ENCODE measurements at regions not wholly inside any gene's neighbourhood (a gene's known extent, or its start where the extent isn't known, plus 50 kb on each side); places are given as distances from the start of the nearest gene placed in this dataset.

- DNase-seq (ENCODE audit: extremely low read depth, low read depth, low spot score), result no peak
Observed at GRCh38 chr2:129580001-129580400, 399.5 kb upstream of the RAB6C start.

GRCh38 chr2:129585760-129586159 is 393.7 kb upstream of the RAB6C start:
- DNase-seq (ENCODE audit: extremely low read depth, low read depth, low spot score), result no peak

- DNase-seq (ENCODE audit: extremely low read depth, low read depth, low spot score), result no peak
Observed at GRCh38 chr2:129587426-129588064, 391.9 kb upstream of the RAB6C start.

GRCh38 chr2:129604560-129604959 is 374.9 kb upstream of the RAB6C start:
- no peak for DNase-seq (ENCODE audit: extremely low read depth, low read depth, low spot score)

GRCh38 chr2:129605646-129606045 is 373.8 kb upstream of the RAB6C start:
- DNase-seq (ENCODE audit: extremely low read depth, low read depth, low spot score), result no peak

GRCh38 chr2:129606496-129607270 is 372.8 kb upstream of the RAB6C start:
- no peak for DNase-seq (ENCODE audit: extremely low read depth, low read depth, low spot score)

GRCh38 chr2:129609224-129609623 is 370.2 kb upstream of the RAB6C start:
- no peak for DNase-seq (ENCODE audit: extremely low read depth, low read depth, low spot score)

- DNase-seq (ENCODE audit: extremely low read depth, low read depth, low spot score), result no peak
Observed at GRCh38 chr2:129610766-129611165, 368.7 kb upstream of the RAB6C start.

- no peak for DNase-seq (ENCODE audit: extremely low read depth, low read depth, low spot score)
Observed at GRCh38 chr2:129611471-129611870, 368.0 kb upstream of the RAB6C start.

- no peak for DNase-seq (ENCODE audit: extremely low read depth, low read depth, low spot score)
Observed at GRCh38 chr2:129619471-129619870, 360.0 kb upstream of the RAB6C start.

- no peak for DNase-seq (ENCODE audit: extremely low read depth, low read depth, low spot score)
Observed at GRCh38 chr2:129620411-129620810, 359.1 kb upstream of the RAB6C start.

GRCh38 chr2:129623783-129624182 is 355.7 kb upstream of the RAB6C start:
- DNase-seq (ENCODE audit: extremely low read depth, low read depth, low spot score), result no peak

- no peak for DNase-seq (ENCODE audit: extremely low read depth, low read depth, low spot score)
Observed at GRCh38 chr2:129627437-129627836, 352.0 kb upstream of the RAB6C start.

- no peak for DNase-seq (ENCODE audit: extremely low read depth, low read depth, low spot score)
Observed at GRCh38 chr2:129636692-129637091, 342.8 kb upstream of the RAB6C start.

GRCh38 chr2:129641371-129641770 is 338.1 kb upstream of the RAB6C start:
- DNase-seq (ENCODE audit: extremely low read depth, low read depth, low spot score), result no peak

GRCh38 chr2:129642526-129643043 is 336.9 kb upstream of the RAB6C start:
- no peak for DNase-seq (ENCODE audit: extremely low read depth, low read depth, low spot score)

- DNase-seq (ENCODE audit: extremely low read depth, low read depth, low spot score), result no peak
Observed at GRCh38 chr2:129645335-129645734, 334.1 kb upstream of the RAB6C start.

- no peak for DNase-seq (ENCODE audit: extremely low read depth, low read depth, low spot score)
Observed at GRCh38 chr2:129646107-129646506, 333.4 kb upstream of the RAB6C start.

GRCh38 chr2:129653246-129653645 is 326.2 kb upstream of the RAB6C start:
- DNase-seq (ENCODE audit: extremely low read depth, low read depth, low spot score), result no peak

- DNase-seq (ENCODE audit: extremely low read depth, low read depth, low spot score), result no peak
Observed at GRCh38 chr2:129654331-129654730, 325.1 kb upstream of the RAB6C start.

- no peak for DNase-seq (ENCODE audit: extremely low read depth, low read depth, low spot score)
Observed at GRCh38 chr2:129656081-129656598, 323.3 kb upstream of the RAB6C start.

GRCh38 chr2:129658430-129658829 is 321.0 kb upstream of the RAB6C start:
- DNase-seq (ENCODE audit: extremely low read depth, low read depth, low spot score), result no peak
